OCI-LY1 (cell line): ENCODE measurements at regions not wholly inside any gene's neighbourhood (a gene's known extent, or its start where the extent isn't known, plus 50 kb on each side); places are given as distances from the start of the nearest gene placed in this dataset.

ENCODE experiments used
- CTCF ChIP-seq: fragments of 200-600 bp; sonication (generic), shearing (Covaris generic); IDR thresholded peaks from 2 replicates; pipeline ENCODE4 v1.5.1; 2017; ENCODE audit warnings: mild to moderate bottlenecking, antibody characterized with exemption, low read length, moderate library complexity, mixed read lengths
- EZH2 ChIP-seq: fragments of 200-600 bp; sonication (generic), shearing (Covaris generic); IDR thresholded peaks from 2 replicates; pipeline ENCODE4 v1.8.0; 2017; ENCODE audit warnings: borderline replicate concordance, mixed run types, mild to moderate bottlenecking, antibody characterized with exemption, low read length, moderate library complexity, mixed read lengths

DNA sequence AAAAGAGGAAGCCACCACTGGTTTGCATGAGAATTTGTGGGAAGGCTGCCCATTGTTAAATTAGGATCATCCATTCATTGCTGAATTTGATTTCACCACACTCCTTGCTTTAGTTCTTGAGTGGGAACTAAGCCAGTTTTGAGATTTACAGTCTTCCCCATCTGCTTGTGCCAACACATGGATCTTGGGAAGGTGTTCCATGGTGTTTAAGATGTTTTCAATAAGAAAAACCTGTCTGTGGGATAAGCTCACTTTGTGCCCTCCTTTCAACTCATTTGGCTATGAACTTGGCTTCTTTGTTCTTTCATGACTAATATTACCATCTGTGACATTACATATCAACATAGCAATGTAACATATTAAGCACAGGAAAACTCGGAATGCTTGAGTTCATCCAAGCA, 73.2 kb downstream of the INHBA start:
- TF ChIP-seq CTCF (no peak), EZH2 (no peak)
